Pancreas (tissue), 10 donors: ENCODE measurements at regions not wholly inside any gene's neighbourhood (a gene's known extent, or its start where the extent isn't known, plus 50 kb on each side); places are given as distances from the start of the nearest gene placed in this dataset.
"Not testable (repeated sequence)": the region's sequence is repeated elsewhere in the genome, so short reads cannot be mapped to it uniquely, and the experiment has no call there.

Source experiments
- ATAC-seq, 4 donors: fragments of 200-7000 bp; cut with Tn5 transposase; one replicate each; pipeline versions ENCODE4 v1.8.0 to v1.9.1; 2020; ENCODE audit warnings: mild to moderate bottlenecking in 4 of 4, moderate library complexity in 4 of 4
- DNase-seq, 6 donors: peaks; one replicate each; pipeline ENCODE4 v3.0.0-alpha.2; 2020
- FAIRE-seq: peaks from 2 replicates; lab custom pipeline; 2012; peaks lifted over from hg19 to GRCh38; lab: Jason Lieb, UNC
- H3K27ac ChIP-seq, 4 donors: fragments of 200-600 bp; sonication (generic); 1 replicate in 3 of 4; 2 replicates in 1 of 4; pipeline versions ENCODE4 v1.5.0 to v1.8.0; 2020
- H3K27me3 ChIP-seq, 4 donors: fragments of 200-600 bp; one replicate each; pipeline ENCODE4 v1.8.0; 2021
- H3K36me3 ChIP-seq, 3 donors: fragments of 200-600 bp; sonication (generic) in 1 of 3; one replicate each; pipeline versions ENCODE4 v1.5.0 to v1.8.0; 2020 to 2021
- H3K4me1 ChIP-seq, 3 donors: fragments of 200-600 bp; one replicate each; pipeline ENCODE4 v1.8.0; 2021
- H3K4me3 ChIP-seq, 4 donors: fragments of 200-600 bp; sonication (generic) in 2 of 4; one replicate each; pipeline versions ENCODE4 v1.5.0 to v1.8.0; 2020 to 2021
- H3K9me3 ChIP-seq, 4 donors: fragments of 200-600 bp; one replicate each; pipeline ENCODE4 v1.8.0; 2021
- CTCF ChIP-seq, 4 donors: fragments of 200-600 bp; sonication (generic) in 3 of 4; IDR thresholded peaks; one replicate each; pipeline versions ENCODE4 v1.5.0 to v1.8.0; 2021; ENCODE audit warnings: antibody characterized with exemption in 4 of 4
- WGBS, 2 donors: extraction: QIAGEN DNeasy Blood & Tissue Kit; methylation state at CpG; one replicate each; pipeline ENCODE4 v1.1.7; 2013; 5-methylcytosine and 5-hydroxymethylcytosine counted together
- intact Hi-C, 3 donors: fragments of 100-400 bp; cut with DNase I; formaldehyde crosslinking; loops; one replicate each; pipeline versions ENCODE4 v1.11.1 to v1.14.2; 2022
- donor health status: healthy with polysubstance abuse.
- donor health status: DM: no; HTN: no; CAD: no; lungs with moderate emphysema.
- donor health status: DM: no; HTN: no; CAD: no.
- donor health status: control.
- donor health status: control.
- donor health status: Bipolar disorder and iron deficiency.
- donor health status: DM: yes; HTN: yes; CAD: no.
- donor health status: DM: no; HTN: no; CAD: no.
- donor health status: DM: no; HTN: no; CAD: no.
- donor health status: DM: yes; HTN: yes; CAD: no.

- H3K27me3 ChIP-seq, result no peaks in the 10 kb centered on the region
- no peaks in the 10 kb centered on the region for H3K9me3 ChIP-seq
- ATAC-seq, result no peak
- no peak for DNase-seq
- no peak overlapping the region for H3K27ac ChIP-seq
- intact Hi-C loops, result no loop called here
- no peaks in the 10 kb centered on the region for H3K4me1 ChIP-seq
- TF ChIP-seq CTCF (IDR thresholded peaks at IDR 0.05), result no peak
- no peak overlapping the region for H3K4me3 ChIP-seq
- no peaks in the 10 kb centered on the region for H3K36me3 ChIP-seq
- 58 to 70% methylated on average over 4 of the region's 4 CpGs for WGBS, 2 donors
- no peak for FAIRE-seq
Measured at GRCh38 chr4:138774940-138775339, 240.6 kb upstream of the NOCT start.

GRCh38 chr4:138774125-138774524 is 241.5 kb upstream of the NOCT start:
- H3K4me1 ChIP-seq, H3K27ac ChIP-seq, H3K4me3 ChIP-seq, FAIRE-seq, intact Hi-C loops, H3K9me3 ChIP-seq, H3K36me3 ChIP-seq, H3K27me3 ChIP-seq, ATAC-seq, DNase-seq: not testable (repeated sequence)
- WGBS, 2 donors, result 85 to 88% methylated on average over 4 of the region's 4 CpGs

GRCh38 chr4:138773321-138773720 is 242.3 kb upstream of the NOCT start:
- WGBS, 2 donors, result 90 to 95% methylated on average over 3 of the region's 3 CpGs
- no peak for FAIRE-seq

GRCh38 chr4:138772366-138772765 is 243.2 kb upstream of the NOCT start:
- ATAC-seq (no peak), FAIRE-seq (no peak), DNase-seq (no peak)
- Histone ChIP-seq H3K27me3 (no peaks in the 10 kb centered on the region), H3K4me1 (no peaks in the 10 kb centered on the region), H3K9me3 (no peaks in the 10 kb centered on the region), H3K27ac (no peak overlapping the region), H3K4me3 (no peak overlapping the region), H3K36me3 (no peaks in the 10 kb centered on the region)
- TF ChIP-seq CTCF (IDR thresholded peaks at IDR 0.05), result no peak
- intact Hi-C loops, result no loop called here

More at GRCh38 chr4:138773321-138773720, 242.3 kb upstream of the NOCT start:
- Histone ChIP-seq H3K4me3 (no peak overlapping the region), H3K27me3 (no peaks in the 10 kb centered on the region), H3K36me3 (no peaks in the 10 kb centered on the region), H3K9me3 (no peaks in the 10 kb centered on the region), H3K4me1 (no peaks in the 10 kb centered on the region), H3K27ac (no peak overlapping the region)
- TF ChIP-seq CTCF (IDR thresholded peaks at IDR 0.05), result no peak
- intact Hi-C loops, result no loop called here
- no peak for DNase-seq
- no peak for ATAC-seq

GRCh38 chr4:138770818-138771217 is 244.8 kb upstream of the NOCT start:
- no peak for DNase-seq
- Histone ChIP-seq H3K4me1 (no peaks in the 10 kb centered on the region), H3K27ac (no peak overlapping the region), H3K36me3 (no peaks in the 10 kb centered on the region), H3K9me3 (no peaks in the 10 kb centered on the region), H3K4me3 (no peak overlapping the region), H3K27me3 (no peaks in the 10 kb centered on the region)
- WGBS, 2 donors, result 65 to 78% methylated on average over 4 of the region's 4 CpGs
- FAIRE-seq, result no peak
- TF ChIP-seq CTCF (IDR thresholded peaks at IDR 0.05), result no peak
- no peak for ATAC-seq
- intact Hi-C loops, result no loop called here

GRCh38 chr4:138766332-138766731 is 249.2 kb upstream of the NOCT start:
- no peak for DNase-seq
- WGBS, 2 donors, result 75 to 79% methylated on average over 8 of the region's 8 CpGs
- intact Hi-C loops, result no loop called here

More at GRCh38 chr4:138766332-138766731, 249.2 kb upstream of the NOCT start:
- no peak for TF ChIP-seq CTCF (IDR thresholded peaks at IDR 0.05)
- H3K4me3 ChIP-seq, result no peak overlapping the region
- FAIRE-seq, result no peak
- no peaks in the 10 kb centered on the region for H3K9me3 ChIP-seq
- H3K27ac ChIP-seq, result no peak overlapping the region
- no peak for ATAC-seq
- H3K27me3 ChIP-seq, result no peaks in the 10 kb centered on the region
- no peaks in the 10 kb centered on the region for H3K36me3 ChIP-seq
- no peaks in the 10 kb centered on the region for H3K4me1 ChIP-seq
